ENCODE measurements at regions not wholly inside any gene's neighbourhood (a gene's known extent, or its start where the extent isn't known, plus 50 kb on each side); places are given as distances from the start of the nearest gene placed in this dataset.
"Not testable (repeated sequence)": the region's sequence is repeated elsewhere in the genome, so short reads cannot be mapped to it uniquely, and the experiment has no call there.

- DNase-seq, result not testable (repeated sequence)
These were observed 54.7 kb upstream of the NBPF15 start for GRCh38 chr1:144516172-144516571.

DNA sequence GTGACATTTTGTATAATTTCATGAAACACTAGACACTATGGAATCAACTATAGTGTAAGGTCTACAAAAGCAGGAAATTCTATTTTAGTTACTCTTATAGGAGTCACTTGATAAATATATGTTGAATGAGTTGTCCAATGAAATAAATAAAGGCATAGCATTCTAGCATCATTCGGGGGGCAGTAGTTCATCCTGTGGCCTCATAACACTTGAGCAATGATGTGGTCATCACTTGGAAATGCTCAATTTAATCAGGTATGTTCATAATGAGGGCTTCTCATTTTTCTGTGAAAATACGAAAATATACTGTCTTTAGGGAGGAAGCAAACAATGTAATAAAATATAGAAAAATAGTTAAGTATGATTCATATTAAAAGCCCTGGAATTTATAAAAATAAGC is 55.4 kb upstream of the NBPF15 start:
- DNase-seq, result not testable (repeated sequence)

GRCh38 chr1:144518439-144518838 is 57.0 kb upstream of the NBPF15 start:
- not testable (repeated sequence) for DNase-seq

- DNase-seq, result not testable (repeated sequence)
These were observed 58.2 kb upstream of the NBPF15 start for GRCh38 chr1:144519528-144520189.

DNA sequence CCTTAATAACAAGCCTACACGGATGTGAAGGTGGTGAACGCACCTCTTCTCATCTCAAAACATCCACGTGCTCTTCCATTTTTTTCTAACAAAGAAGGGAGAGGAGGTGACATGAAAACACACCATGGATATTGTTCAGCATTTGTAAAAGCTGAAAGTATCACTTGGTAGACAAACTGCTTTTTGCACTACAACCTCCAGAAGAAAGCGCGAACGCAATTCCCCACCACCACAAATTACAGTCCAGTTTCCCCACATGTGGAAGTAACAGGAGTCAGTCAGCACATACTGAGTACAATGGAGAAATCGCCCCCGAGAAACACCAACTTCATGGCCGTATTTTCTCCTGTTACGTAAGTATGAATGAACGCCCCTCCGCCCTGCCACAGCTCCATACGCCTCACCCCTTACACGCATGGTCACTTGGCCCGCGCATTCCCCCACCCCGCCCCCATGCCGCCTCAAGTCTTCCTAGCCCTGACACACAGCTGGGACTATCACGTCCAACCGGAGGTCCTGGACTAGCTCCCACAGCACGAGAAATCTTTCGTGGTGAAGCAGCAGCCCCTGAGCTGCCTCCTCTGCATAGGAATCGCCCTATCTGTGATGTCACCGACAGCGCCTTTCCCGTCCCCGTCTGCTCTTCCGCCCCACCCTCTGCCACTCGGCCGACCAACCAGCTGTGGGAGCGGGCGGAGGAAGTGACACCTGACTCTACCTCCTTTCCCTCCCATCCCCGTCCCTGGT is 62.4 kb upstream of the NBPF15 start:
- DNase-seq, result peak; percentile 55

DNA sequence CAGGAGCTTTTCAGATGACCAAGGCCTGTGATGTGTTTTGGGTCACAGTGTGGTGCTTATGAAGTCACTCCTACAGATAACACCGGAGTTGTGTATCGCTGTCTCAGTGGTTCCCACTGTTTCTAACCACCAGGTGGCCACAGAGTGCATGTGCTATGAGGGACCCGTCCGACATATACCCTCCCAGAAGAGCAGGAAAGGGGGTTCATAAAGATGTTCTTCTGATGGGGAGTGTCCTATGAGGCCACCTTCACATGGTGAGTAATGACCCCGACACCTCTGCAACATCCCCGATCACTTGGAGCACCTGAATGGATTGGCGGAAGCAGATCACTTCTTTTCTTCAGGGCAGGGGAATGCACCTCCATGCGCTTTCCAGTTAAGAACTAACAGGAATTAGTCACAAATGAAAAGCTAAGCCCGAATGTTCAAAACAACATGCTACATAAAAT is 60.5 kb upstream of the PPIAL4F start:
- not testable (repeated sequence) for DNase-seq

GRCh38 chr1:144533480-144533879 is 59.2 kb upstream of the PPIAL4F start:
- not testable (repeated sequence) for DNase-seq

DNA sequence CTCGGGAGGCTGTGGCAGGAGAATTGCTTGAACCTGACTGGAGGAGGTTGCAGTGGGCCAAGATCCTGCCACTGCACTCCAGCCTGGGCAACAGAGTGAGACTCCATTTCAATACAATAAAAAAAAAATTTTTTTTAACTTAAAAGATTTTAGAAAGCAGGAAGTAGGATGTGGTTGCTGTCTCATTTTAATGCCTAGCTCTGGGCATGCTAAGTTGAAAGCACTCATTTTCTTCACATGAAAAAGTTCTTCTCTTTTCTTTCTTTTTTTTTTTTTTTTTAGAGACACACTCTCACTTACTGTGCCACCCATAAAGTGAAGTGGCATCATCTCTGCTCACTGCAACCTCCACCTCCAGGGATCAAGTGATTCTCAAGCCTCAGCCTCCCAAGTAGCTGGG is 58.4 kb upstream of the PPIAL4F start:
- not testable (repeated sequence) for DNase-seq

- DNase-seq, result not testable (repeated sequence)
These were observed 56.0 kb upstream of the PPIAL4F start for GRCh38 chr1:144536677-144537076.

DNA sequence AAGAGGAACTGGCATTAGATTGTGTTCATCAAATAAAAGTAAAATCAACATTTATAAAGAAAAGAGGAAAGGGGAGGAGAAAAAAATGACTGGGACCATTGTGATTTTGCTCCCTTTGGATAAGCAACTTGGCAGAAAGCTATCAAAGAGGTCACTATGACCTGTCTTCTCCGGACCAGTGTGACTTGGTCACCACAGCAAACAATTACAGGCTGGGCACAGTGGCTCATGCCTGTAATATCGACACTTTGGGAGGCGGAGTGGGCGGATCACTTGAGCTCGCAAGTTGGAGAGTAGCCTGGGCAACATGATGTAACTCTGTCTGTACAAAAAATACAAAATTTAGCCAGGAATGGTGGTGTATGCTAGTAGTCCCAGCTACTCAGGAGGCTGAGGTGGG is 55.5 kb upstream of the PPIAL4F start:
- not testable (repeated sequence) for DNase-seq

DNA sequence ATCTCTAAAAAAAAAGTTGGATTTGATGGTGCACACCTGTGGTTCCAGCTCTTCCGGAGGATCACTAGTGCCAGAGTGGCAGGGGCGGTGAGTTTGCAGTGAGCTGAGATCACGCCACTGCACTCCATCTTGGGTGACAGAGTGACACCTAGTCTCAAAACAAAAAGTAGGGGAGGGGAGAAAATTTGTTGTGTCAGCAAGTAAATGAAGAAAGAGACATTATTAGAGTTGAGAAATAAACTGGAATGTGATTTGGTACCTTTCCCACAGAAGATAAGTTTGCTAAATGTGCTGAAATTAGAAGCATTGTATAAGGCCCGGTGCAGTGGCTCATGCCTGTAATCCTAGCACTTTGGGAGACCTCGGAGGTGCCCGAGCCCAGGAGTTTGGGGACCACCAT is 54.0 kb upstream of the PPIAL4F start:
- DNase-seq, result not testable (repeated sequence)

DNA sequence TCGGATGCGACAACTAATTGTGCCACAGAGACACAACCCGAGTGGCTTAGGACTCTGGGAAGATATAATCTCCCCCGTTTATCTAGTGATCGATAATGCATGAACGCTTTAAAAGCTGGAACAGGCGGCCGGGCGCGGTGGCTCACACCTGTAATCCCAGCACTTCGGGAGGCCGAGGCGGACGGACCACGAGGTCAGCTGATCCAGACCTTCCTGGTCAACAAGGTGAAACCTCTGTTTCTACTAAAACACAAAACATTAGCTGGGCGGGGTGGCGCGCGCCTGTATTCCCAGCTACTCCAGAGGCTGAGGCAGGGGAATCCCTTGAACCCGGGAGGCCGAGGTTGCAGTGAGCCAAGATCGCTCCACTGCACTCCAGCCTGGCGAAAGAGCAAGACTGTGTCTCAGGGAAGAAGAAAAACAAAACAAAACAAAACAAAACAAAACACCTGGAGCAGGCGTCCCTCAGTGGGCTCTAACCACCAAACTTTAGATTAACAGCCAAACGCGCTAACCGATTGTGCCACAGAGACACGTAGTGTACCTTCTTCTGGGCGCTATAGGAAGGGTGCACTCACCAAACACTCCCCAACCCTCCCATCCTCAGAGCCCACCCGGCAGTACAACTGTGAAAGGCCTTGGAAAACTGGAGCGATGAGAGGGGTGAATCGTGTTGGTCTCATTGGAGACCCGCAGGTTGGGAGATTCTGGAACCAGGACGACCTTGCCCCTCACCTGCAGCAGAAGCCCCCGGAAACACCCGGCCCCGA is 53.3 kb upstream of the PPIAL4F start:
- DNase-seq, result not testable (repeated sequence)
